GM21528 (cell line): ENCODE measurements at regions not wholly inside any gene's neighbourhood (a gene's known extent, or its start where the extent isn't known, plus 50 kb on each side); places are given as distances from the start of the nearest gene placed in this dataset.
"Not testable (repeated sequence)": the region's sequence is repeated elsewhere in the genome, so short reads cannot be mapped to it uniquely, and the experiment has no call there.

ENCODE experiments used
- ATAC-seq: cut with Tn5 transposase; IDR thresholded peaks from one replicate; pipeline ENCODE4 v1.9.1; 2021; ENCODE audit warnings: mild to moderate bottlenecking, moderate library complexity; ENCODE audit not compliant: unreplicated experiment, low FRiP score

DNA sequence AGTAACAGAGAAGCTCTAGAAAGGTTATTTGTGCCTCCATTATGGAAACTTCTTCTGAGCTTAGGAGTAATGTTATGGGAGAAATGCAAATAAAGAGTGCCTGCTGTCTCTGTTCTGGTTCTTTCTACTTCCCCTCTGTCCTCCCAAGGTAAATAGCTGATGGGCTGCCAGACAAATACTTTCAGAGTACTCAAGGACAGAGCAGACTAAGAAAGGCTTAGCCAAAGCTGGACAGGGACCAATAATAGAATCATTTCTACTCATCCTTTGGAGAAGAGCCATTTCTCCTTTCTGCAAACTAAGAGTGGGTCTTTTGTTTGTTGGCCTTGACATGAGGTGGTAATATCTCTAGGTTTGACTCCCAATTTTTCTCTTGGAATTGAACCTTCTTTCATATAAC lies 136.1 kb downstream of the MID1IP1 start:
- ATAC-seq: no peak

DNA sequence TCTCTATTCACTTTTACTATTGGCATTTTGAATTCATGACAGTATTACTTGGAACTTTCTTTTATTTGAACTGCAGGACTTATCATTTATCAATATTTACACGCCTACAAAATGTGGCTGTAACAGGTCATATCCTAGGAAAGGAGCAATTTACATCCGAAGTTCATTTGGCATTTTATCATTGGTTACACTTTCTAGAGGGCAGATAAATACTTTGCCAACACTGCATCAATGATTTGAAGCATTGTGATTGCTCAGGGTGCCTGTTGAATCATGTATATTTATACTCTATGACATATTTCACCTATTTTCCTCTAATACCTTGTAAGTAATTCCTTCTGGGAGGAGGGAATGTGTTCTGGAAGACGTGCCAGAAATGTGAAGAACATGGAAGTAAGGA lies 136.7 kb downstream of the MID1IP1 start:
- no peak for ATAC-seq

DNA sequence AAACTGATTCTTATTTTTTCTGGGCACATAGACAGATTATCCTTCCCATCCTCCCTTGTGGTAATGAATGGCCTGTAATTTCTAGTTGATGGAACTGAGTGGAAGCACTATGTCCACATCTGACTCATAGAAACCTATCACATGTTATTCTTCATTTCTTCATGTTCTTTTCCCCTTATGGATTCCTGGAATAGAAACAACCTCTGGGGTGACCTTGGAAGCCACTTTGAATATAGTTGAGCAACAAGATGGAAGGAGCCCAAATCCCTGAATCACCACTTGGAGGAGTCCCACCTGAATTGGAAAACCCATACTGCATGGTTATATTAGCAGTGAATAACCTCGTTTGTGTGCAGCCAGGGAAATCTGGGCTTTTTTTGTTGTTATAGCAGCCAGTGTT lies 137.8 kb downstream of the MID1IP1 start:
- ATAC-seq: no peak

DNA sequence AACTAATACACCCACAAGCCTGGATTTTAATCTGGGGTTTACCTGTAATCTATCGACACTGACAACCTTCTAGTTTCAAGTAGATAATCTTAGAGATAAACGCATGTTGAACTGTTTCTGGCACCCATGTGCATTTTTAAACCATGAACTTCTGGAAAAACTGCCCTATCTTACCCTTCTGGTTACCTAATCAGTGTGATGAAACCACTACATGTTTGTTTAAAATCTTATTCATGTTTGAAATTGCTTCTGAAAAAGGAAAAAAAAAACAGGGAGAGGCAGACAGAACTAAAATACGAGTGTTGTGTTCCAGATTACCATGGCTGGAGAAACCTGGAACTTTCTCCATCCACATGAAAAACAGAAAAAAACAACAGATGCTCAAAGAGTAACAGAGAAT lies 139.3 kb downstream of the MID1IP1 start:
- no peak for ATAC-seq

DNA sequence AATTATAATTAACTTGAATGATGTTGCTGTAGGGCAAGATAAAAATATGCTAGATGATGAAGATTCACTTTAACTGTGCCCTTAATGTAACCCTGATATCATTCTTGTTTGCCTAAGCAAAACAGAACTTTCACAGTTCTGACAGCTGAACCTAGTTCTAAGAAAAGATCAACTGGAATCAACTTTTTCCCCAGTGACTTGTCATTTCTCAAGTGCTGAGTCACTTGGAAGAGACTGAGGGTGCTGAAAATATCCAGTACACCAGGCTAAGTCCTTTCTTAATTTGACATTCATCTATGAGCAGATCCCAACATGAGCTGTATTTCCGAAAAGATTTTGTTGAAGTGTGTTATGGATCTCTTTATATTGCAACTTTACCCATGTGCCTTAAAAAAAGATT lies 140.4 kb downstream of the MID1IP1 start:
- ATAC-seq: no peak

DNA sequence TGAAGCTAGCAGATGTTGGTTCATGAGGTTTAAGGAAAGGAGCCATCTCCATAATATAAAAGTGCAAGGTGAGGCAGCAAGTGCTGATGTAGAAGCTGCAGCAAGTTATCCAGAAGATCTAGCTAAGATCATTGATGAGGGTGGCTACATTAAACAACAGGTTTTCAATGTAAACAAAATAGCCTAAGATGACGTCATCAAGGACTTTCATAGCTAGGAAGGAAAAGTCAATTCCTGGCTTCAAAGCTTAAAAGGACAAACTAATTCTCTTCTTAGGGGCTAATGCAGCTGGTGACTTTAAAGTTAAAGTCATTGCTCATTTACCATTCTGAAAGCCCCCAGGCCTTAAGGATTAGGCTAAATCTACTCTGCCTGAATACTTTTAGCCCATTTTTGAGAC lies 141.9 kb downstream of the MID1IP1 start:
- no peak for ATAC-seq

DNA sequence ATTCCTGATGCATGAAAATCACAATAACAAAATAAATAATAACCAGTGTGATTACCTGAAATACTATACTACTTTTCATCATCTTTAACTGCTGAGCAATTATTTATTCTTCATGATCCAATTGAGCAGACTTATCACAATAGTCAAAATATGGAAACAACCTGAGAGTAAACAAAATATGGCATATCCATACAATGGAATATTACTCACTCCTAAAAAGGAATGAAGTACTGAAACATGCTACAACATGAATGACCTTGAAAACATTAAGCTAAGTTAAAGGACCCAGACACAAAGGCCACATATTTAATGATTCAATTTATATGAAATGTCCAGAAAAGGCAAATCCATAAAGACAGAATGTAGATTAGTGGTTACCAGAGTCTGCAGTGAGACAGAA lies 146.8 kb downstream of the MID1IP1 start:
- ATAC-seq: no peak

DNA sequence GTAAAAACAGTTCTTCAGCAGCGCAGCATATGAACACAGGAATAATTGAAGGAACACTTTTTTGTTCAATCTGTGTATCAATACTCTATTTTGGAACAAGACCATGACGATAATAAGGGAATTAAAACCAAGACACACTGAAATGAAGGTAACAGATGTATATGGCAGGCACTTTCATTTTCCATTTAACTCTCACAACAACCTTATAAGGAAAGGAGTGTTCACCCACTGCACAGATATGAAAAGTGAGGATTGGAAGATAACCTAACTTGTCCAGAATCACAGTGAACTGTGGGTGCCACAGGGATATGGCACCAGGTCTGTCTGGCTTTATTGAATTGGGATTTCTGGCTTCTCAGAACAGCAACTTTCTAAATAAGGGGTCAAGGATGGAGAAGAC lies 153.3 kb downstream of the MID1IP1 start:
- no peak for ATAC-seq

DNA sequence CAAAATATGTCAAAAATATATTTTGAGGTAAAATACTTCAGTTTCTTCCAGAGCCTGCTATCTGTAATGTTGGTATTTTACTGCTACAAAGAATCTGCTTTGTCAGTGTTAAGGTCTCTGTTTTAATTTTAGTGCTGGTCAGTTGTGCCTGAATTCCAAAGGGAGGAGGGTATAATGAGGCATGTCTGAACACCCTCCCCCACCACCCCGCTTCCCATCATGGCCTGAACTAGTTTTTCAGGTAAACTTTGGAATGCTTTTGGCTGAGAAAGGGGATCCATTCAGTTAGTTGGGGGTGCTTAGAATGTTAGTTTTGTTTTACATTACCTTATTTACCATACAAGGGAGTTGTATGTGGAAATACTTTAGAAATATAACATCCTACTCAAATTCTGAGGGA lies 158.5 kb downstream of the MID1IP1 start:
- no peak for ATAC-seq

DNA sequence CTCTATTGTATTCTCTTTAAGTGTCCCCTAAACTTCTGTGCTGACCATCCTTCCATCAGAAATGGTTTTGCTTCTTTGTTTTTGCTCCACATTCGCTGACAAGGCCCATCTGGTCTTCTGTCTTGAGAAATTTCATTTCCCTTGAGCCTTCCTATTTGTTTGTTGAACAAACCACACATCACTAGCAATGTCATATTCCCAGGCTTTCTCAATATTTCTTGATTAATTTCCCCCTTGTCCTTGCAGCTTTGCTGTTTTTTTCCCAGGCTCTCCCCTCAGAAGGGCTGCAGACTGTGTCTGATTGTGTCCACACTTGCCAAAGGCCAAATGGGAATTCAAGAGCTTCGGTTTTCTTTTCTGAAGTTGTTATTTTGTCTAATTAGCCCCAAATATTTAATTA lies 158.9 kb downstream of the MID1IP1 start:
- ATAC-seq: no peak

DNA sequence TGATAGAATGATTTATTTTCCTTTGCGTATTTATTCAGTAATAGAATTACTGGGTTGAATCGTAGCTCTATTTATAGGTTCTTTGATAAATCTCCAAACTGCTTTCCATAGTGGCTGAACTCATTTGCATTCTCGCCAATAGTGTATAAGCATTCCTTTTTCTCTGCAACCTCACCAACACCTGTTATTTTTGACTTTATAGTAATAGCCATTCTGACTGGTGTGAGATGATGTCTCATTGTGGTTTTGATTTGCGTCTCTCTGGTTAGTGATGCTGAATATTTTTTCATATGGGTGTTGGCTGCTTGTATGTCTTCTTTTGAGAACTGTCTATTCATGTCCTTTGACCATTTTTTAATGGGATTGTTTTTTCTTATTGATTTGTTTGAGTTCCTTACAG lies 160.7 kb downstream of the MID1IP1 start:
- no peak for ATAC-seq

DNA sequence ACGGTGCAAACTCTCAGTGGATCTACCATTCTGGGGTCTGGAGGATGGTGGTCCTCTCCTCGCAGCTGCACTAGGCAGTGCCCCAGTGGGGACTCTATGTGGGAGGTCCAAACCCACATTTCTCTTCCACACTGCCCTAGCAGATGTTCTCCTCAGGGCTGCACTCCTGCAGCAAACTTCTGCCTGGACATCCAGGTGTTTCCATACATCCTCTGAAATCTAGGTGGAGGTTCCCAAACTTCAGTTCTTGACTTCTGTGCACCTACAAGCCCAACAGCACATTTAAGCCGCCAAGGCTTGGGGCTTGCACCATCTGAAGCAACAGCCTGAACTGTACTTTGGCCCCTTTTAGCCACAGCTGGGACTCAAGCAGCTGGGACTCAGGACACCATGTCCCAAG lies 162.0 kb downstream of the MID1IP1 start:
- not testable (repeated sequence) for ATAC-seq

DNA sequence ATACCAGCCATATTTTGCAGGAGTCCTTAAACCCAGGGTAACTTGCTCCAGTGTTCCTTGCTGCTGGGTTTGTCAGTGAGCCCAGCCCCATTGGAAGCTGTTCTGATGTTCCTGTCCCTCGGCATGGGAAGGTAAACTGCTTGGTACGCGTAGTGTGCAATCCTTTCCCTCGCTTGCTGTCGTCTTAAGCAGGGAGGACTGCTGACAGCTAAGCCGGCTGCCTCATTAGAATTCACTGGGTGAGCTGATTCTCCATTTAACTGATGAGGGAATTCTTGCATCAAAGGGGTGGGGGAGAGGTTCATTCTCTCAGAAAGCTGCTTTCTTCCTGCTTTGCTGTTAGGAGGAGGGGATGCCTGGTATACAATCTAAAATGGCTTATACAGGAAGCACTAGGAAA lies 164.6 kb downstream of the MID1IP1 start:
- no peak for ATAC-seq

DNA sequence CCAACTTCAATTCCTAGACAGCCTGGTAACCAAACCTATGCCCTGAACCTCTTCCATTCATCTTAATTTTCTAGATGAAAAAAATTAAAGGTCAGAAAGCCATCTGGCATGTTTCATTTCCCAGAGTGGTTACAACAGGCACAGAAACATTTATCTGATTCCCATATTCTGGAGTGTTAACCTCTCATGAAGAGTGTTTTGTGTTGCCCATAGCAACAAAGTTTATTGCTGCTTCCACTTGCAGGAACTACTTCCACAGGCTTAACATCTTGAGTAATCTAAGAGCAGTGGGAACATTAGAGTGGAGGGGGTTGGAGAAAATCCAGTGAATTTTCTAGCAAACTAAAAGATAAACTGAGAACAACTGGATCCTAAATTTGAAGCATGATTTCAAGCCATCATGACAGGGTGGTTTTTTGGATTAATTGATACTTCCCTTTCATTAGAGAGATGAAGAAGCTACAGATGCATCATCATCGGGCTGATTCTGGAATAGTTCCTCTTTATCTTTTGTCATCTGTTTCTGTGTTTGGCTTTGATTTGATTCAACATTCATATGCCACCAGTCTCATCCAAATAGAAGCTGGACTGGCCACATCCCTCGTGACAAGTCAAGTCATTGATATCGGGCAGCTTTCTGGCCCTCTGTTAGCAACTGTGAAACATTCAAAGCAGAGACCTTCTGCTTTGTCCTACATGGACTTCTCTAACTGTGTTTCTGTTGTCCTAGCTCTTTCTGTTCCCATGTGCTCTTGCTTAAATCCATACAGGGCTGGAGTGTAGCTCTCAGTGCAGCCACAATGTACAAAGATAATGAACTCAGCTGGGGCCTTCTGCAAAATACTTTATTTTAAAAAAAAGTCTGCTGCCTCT lies 167.3 kb downstream of the MID1IP1 start:
- ATAC-seq: no peak

DNA sequence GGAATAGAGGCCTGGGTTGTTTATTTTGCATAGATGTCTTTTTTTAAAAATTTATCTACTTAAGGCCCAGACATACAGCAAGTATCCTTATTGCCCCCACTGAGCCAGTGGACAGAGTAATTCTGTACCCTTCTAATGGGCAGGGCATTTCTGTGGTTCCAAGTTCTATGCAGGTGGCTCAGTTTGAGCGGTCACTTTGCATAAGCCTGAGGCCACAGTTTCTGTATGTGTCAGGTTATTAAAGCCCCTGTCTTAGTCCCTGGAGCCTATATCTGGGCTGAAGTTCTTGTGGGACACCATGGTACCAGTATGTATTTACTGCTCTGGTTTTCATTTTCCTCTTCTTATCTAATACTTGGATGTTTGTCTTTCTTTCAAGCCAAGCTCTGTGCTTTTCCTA lies 168.8 kb downstream of the MID1IP1 start:
- no peak for ATAC-seq

DNA sequence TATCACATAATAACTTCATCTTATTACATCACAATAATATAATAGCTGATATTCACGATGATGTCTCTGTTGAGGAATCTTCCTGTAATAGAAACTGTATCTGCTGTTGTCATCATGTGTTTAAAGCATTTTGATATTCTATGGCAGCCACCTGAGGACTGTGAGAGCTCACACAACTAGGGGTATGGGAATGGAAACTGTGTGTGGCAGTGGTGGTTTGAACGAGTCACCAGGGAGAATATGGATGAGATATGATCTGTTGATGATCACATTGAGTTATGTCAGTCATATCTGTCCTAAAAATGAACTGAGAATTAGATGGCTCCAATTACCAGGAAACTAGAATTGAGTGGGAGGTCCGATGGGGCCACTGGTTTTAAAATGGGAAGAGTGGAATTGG lies 169.6 kb downstream of the MID1IP1 start:
- no peak for ATAC-seq

DNA sequence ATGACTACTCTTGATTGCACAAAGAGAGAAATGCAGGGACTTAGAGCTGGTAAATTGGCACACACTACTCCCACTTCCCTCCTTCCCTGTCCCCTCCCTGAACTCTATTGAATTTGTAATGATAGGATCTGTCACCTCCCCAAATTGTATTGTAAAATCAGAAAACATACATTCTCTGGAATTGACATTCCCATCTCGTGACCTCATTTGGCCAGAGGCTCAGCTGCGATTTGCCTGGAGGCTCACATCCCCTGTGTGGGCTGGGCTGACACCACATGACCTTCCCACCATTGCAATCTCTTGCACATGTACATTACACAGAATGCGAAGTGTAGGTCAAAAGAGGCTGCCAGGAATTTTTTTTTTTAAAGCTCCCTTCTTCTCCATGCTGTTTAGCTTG lies 172.1 kb downstream of the MID1IP1 start:
- ATAC-seq: no peak

DNA sequence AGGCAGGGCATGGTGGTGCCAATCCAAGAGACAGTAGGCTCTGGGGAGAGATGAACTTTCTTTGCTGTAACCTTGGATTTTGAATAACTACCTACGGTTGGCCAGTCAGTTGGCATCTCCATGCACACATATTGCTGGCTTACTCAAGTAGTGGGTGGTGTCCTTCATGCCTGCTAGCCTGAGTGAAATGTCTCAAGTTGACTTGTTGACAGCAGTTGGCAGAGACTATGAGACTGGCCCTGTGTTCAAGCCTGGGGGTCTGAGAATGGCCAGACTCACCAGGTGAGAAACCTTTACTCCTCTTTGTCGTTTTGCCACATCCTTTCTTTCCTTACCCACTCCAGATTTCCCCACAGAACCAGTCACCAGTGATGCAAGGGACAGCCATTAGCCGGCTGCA lies 173.3 kb downstream of the MID1IP1 start:
- ATAC-seq: no peak

DNA sequence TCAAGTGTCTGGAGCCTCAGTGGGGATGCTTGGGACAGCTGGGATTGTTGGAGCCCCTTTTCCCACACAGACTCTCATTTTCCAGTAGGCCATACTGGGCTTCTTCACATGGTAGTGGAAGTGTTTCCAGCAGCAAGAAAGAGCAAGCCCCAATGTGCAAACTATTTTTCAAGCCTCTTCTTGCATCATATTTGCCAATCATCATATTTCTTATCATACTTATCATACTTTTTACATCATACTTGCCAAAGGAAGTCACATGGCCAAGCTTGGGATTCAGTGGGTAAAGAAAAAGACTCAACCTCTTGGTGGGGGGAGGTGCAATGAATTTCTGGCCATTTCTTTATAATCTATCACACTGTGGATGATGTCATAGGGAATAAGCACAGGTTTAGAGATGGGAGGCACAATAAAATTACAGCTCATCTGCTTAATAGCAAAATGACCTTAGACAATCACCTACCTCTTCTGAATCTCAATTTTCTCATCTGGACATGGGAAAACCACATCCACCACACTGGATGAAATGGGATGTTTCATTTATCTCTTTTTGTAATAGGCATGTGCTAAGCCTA lies 174.2 kb downstream of the MID1IP1 start:
- no peak for ATAC-seq

DNA sequence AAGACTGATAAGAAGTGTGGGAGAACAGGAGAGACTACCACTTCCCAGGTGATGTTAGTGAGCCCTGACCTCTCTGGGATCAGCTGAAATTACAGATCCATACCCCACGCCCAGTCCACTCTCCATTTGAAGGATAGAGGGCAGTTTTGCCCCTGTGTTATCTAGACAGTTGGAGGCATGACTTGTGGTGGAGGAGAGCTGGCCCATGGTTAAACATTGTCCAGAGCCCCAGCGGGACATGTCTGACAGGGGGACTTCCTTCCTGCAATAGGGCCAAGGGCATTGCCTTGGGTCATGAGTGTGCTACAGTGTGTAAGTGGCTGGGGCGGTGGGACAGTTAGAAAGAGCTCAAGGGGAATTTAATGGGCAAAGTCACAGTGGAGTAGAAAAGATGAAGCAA lies 181.1 kb downstream of the MID1IP1 start:
- ATAC-seq: no peak

DNA sequence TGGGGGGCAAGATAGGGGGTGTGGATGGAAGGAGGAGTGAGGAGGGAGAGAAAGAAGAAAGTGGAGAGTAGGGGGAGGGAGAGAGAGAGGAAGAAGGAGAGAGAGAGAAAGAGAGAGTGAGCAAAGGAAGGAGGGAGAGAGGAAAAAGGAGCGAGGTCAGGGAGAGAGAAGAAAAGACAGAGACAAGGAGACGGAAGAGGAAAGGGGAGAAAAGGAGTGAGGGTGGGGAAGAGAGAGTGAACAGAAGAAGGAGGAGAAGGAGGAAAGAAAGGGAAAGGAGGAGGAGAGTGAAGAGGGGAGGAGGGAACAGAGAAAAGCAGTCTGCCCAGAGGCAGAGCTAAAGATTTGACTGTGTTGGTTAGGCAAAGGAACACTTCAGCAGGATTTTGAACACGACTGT lies 181.6 kb downstream of the MID1IP1 start:
- no peak for ATAC-seq

DNA sequence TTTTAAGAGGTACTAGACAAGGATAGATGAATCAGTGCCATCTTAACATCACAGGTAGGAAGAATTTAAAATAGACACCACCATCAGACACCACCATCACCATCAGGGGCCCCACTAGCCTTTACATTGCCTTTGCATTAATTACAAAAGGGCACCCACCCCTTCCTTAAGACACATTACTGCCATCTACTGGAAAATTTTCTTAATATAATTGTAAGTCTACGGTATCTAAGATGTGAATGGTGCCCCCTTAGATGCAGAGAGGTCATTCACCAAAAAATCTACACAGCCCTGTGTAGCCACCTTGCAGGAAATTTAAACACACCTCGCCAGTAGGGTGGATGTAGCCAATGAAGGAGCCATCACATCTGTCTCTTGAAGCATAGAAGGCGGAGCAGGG lies 184.1 kb downstream of the MID1IP1 start:
- ATAC-seq: no peak
